ENCODE measurements at regions not wholly inside any gene's neighbourhood (a gene's known extent, or its start where the extent isn't known, plus 50 kb on each side); places are given as distances from the start of the nearest gene placed in this dataset.
"Not testable (repeated sequence)": the region's sequence is repeated elsewhere in the genome, so short reads cannot be mapped to it uniquely, and the experiment has no call there.

- intact Hi-C loops (cut with micrococcal nuclease), result no loop called here
- no peaks in the 10 kb centered on the region for H3K36me3 Mint-ChIP-seq (ENCODE audit: low read depth)
Measured at GRCh38 chr16:73945631-73946030, 351.0 kb upstream of the PSMD7 start.

GRCh38 chr16:73943184-73943583, 353.4 kb upstream of the PSMD7 start:
- intact Hi-C loops (cut with micrococcal nuclease); H3K27ac Mint-ChIP-seq; CTCF ChIA-PET; POLR2A ChIA-PET; H3K4me1 Mint-ChIP-seq (ENCODE audit: low read depth); H3K27me3 Mint-ChIP-seq; ATAC-seq; H3K4me3 Mint-ChIP-seq; H3K9me3 Mint-ChIP-seq; DNase-seq; H3K36me3 Mint-ChIP-seq (ENCODE audit: low read depth): not testable (repeated sequence)

More at GRCh38 chr16:73945631-73946030, 351.0 kb upstream of the PSMD7 start:
- no peak for TF ChIP-seq CTCF (IDR thresholded peaks at IDR 0.05)
- POLR2A ChIA-PET, result no interaction called here
- no peak overlapping the region for H3K27ac Mint-ChIP-seq
- no peak overlapping the region for H3K4me3 Mint-ChIP-seq
- no peaks in the 10 kb centered on the region for H3K9me3 Mint-ChIP-seq
- no peak for ATAC-seq
- no peaks in the 10 kb centered on the region for H3K27me3 Mint-ChIP-seq
- H3K4me1 Mint-ChIP-seq (ENCODE audit: low read depth), result no peaks in the 10 kb centered on the region
- no peak for DNase-seq
- CTCF ChIA-PET, result no interaction called here

GRCh38 chr16:73940786-73941185, 355.8 kb upstream of the PSMD7 start:
- H3K36me3 Mint-ChIP-seq (ENCODE audit: low read depth); H3K9me3 Mint-ChIP-seq; POLR2A ChIA-PET; H3K27ac Mint-ChIP-seq; intact Hi-C loops (cut with micrococcal nuclease); H3K4me1 Mint-ChIP-seq (ENCODE audit: low read depth); DNase-seq; CTCF ChIA-PET; ATAC-seq; H3K27me3 Mint-ChIP-seq; H3K4me3 Mint-ChIP-seq: not testable (repeated sequence)

- no peak for DNase-seq
- Mint-ChIP-seq H3K4me1 (ENCODE audit: low read depth) (no peaks in the 10 kb centered on the region), H3K27ac (no peak overlapping the region), H3K36me3 (ENCODE audit: low read depth) (no peaks in the 10 kb centered on the region), H3K4me3 (no peak overlapping the region), H3K27me3 (peaks cover 2% of the 10 kb centered on the region), H3K9me3 (peaks cover 13% of the 10 kb centered on the region)
- ATAC-seq, result no peak
- no peak for TF ChIP-seq CTCF (IDR thresholded peaks at IDR 0.05)
- POLR2A ChIA-PET, result no interaction called here
- intact Hi-C loops (cut with micrococcal nuclease), result no loop called here
- CTCF ChIA-PET, result no interaction called here
Measured at GRCh38 chr16:73923951-73924350, 372.7 kb upstream of the PSMD7 start.

GRCh38 chr16:73921295-73921694, 375.3 kb upstream of the PSMD7 start:
- Mint-ChIP-seq H3K4me3 (no peak overlapping the region), H3K9me3 (no peaks in the 10 kb centered on the region), H3K4me1 (ENCODE audit: low read depth) (no peaks in the 10 kb centered on the region), H3K27me3 (peaks cover 4% of the 10 kb centered on the region), H3K27ac (no peak overlapping the region), H3K36me3 (ENCODE audit: low read depth) (no peaks in the 10 kb centered on the region)
- POLR2A ChIA-PET, result no interaction called here
- intact Hi-C loops (cut with micrococcal nuclease), result no loop called here
- TF ChIP-seq CTCF (IDR thresholded peaks at IDR 0.05), result no peak
- ATAC-seq (no peak), DNase-seq (no peak)
- CTCF ChIA-PET, result no interaction called here

GRCh38 chr16:73916829-73917594, 379.6 kb upstream of the PSMD7 start:
- no peaks in the 10 kb centered on the region for H3K9me3 Mint-ChIP-seq

More at GRCh38 chr16:73916829-73917594, 379.6 kb upstream of the PSMD7 start:
- DNase-seq, result no peak
- POLR2A ChIA-PET, result no interaction called here
- no peak for ATAC-seq
- H3K27me3 Mint-ChIP-seq, result peaks cover 7% of the 10 kb centered on the region
- no peaks in the 10 kb centered on the region for H3K4me1 Mint-ChIP-seq (ENCODE audit: low read depth)
- H3K27ac Mint-ChIP-seq, result no peak overlapping the region
- CTCF ChIA-PET, result no interaction called here
- TF ChIP-seq CTCF (IDR thresholded peaks at IDR 0.05), result no peak
- no peak overlapping the region for H3K4me3 Mint-ChIP-seq
- H3K36me3 Mint-ChIP-seq (ENCODE audit: low read depth), result no peaks in the 10 kb centered on the region
- intact Hi-C loops (cut with micrococcal nuclease), result no loop called here
